Hepatocyte (in vitro differentiated cells): ENCODE measurements at regions not wholly inside any gene's neighbourhood (a gene's known extent, or its start where the extent isn't known, plus 50 kb on each side); places are given as distances from the start of the nearest gene placed in this dataset.

Source experiments
- DNase-seq: peaks from one replicate; pipeline ENCODE4 v3.0.0-alpha.2; 2016; ENCODE audit warnings: low spot score
- H2AFZ ChIP-seq: fragments of 200-600 bp; sonication (generic); 2 replicates; pipeline ENCODE4 v1.6.0; 2016; ENCODE audit warnings: antibody characterized with exemption, mild to moderate bottlenecking
- H3K27ac ChIP-seq: fragments of 200-600 bp; sonication (generic); 2 replicates; pipeline ENCODE4 v1.5.1; 2016; ENCODE audit warnings: mild to moderate bottlenecking
- H3K27me3 ChIP-seq: fragments of 200-600 bp; sonication (generic); 2 replicates; pipeline ENCODE4 v1.6.1; 2016
- H3K36me3 ChIP-seq: fragments of 200-600 bp; sonication (generic); replicated peaks from 2 replicates; pipeline ENCODE4 v1.5.1; 2016; ENCODE audit warnings: low read depth; ENCODE audit not compliant: insufficient read depth
- H3K4me1 ChIP-seq: fragments of 200-600 bp; sonication (generic); 2 replicates; pipeline ENCODE4 v1.5.1; 2016; ENCODE audit warnings: mild to moderate bottlenecking, moderate library complexity; ENCODE audit not compliant: insufficient read depth
- H3K4me2 ChIP-seq: fragments of 200-600 bp; sonication (generic); 2 replicates; pipeline ENCODE4 v1.6.0; 2016
- H3K4me3 ChIP-seq: fragments of 200-600 bp; sonication (generic); 2 replicates; pipeline ENCODE4 v1.5.1; 2016; ENCODE audit warnings: mild to moderate bottlenecking
- H3K79me2 ChIP-seq: fragments of 200-600 bp; sonication (generic); 2 replicates; pipeline ENCODE4 v1.6.0; 2017; ENCODE audit warnings: mild to moderate bottlenecking
- H3K9me2 ChIP-seq: fragments of 200-600 bp; sonication (generic); replicated peaks from 2 replicates; pipeline ENCODE4 v1.6.0; 2017; ENCODE audit warnings: mild to moderate bottlenecking; ENCODE audit not compliant: insufficient read depth
- H3K9me3 ChIP-seq: fragments of 200-600 bp; sonication (generic); 2 replicates; pipeline ENCODE4 v1.5.1; 2016; ENCODE audit warnings: low read depth, mild to moderate bottlenecking
- H4K20me1 ChIP-seq: fragments of 200-600 bp; sonication (generic); 2 replicates; pipeline ENCODE4 v1.6.0; 2016; ENCODE audit warnings: mild to moderate bottlenecking; ENCODE audit not compliant: insufficient read depth, poor library complexity, severe bottlenecking
- EZH2 ChIP-seq: fragments of 200-600 bp; sonication (generic); IDR thresholded peaks from 2 replicates; pipeline ENCODE4 v1.6.1; 2016; ENCODE audit warnings: antibody characterized with exemption, mild to moderate bottlenecking, borderline replicate concordance
- EZH2phosphoT487 ChIP-seq: fragments of 200-600 bp; sonication (generic); IDR thresholded peaks from one replicate; pipeline ENCODE4 v1.6.1; 2018; ENCODE audit warnings: antibody characterized with exemption, mild to moderate bottlenecking, low read depth, moderate library complexity; ENCODE audit not compliant: unreplicated experiment, severe bottlenecking
- WGBS: methylation state at CpG from one replicate; pipeline ENCODE4 v1.1.6; 2016; ENCODE audit warnings: low lambda C conversion rate; ENCODE audit errors: missing lambda C conversion rate; 5-methylcytosine and 5-hydroxymethylcytosine counted together
- TF ChIP-seq, protein P1 (sequence below): fragments of 200-600 bp; sonication (generic); IDR thresholded peaks from 2 replicates; pipeline ENCODE4 v1.5.1; 2016; ENCODE audit warnings: antibody characterized with exemption, mild to moderate bottlenecking; ENCODE audit not compliant: poor library complexity

DNA sequence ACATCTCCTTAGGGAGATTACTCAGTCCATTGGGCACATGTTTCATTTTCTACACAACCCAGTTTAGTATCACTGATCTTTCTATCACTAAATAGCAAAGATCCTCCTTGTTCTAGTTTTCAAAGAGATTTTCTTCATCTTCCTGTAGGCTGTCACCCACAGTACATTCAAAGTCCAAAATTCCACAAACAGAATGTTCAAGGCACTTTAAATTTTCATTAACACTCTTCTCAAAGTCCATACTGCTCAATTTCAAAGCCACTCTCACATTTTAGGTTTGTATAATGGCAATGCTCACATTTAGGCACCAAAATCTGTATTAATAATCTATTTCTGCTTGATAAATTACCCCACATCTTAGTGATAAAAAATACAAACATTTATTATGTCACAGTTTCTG, 152.8 kb downstream of the FSIP2 start:
- H3K27me3 ChIP-seq = no peaks in the 10 kb centered on the region
- H2AFZ ChIP-seq = no peak overlapping the region
- no peak overlapping the region for H3K27ac ChIP-seq
- no peak for TF ChIP-seq EZH2
- TF ChIP-seq, protein P1, sequence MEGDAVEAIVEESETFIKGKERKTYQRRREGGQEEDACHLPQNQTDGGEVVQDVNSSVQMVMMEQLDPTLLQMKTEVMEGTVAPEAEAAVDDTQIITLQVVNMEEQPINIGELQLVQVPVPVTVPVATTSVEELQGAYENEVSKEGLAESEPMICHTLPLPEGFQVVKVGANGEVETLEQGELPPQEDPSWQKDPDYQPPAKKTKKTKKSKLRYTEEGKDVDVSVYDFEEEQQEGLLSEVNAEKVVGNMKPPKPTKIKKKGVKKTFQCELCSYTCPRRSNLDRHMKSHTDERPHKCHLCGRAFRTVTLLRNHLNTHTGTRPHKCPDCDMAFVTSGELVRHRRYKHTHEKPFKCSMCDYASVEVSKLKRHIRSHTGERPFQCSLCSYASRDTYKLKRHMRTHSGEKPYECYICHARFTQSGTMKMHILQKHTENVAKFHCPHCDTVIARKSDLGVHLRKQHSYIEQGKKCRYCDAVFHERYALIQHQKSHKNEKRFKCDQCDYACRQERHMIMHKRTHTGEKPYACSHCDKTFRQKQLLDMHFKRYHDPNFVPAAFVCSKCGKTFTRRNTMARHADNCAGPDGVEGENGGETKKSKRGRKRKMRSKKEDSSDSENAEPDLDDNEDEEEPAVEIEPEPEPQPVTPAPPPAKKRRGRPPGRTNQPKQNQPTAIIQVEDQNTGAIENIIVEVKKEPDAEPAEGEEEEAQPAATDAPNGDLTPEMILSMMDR = no peak
- H3K4me3 ChIP-seq = no peak overlapping the region
- no peaks in the 10 kb centered on the region for H3K79me2 ChIP-seq
- no peaks in the 10 kb centered on the region for H3K9me2 ChIP-seq
- H4K20me1 ChIP-seq = no peaks in the 10 kb centered on the region
- no peaks in the 10 kb centered on the region for H3K9me3 ChIP-seq
- no peak for DNase-seq
- H3K4me1 ChIP-seq = no peaks in the 10 kb centered on the region
- H3K36me3 ChIP-seq = no peaks in the 10 kb centered on the region
- H3K4me2 ChIP-seq = no peak overlapping the region

DNA sequence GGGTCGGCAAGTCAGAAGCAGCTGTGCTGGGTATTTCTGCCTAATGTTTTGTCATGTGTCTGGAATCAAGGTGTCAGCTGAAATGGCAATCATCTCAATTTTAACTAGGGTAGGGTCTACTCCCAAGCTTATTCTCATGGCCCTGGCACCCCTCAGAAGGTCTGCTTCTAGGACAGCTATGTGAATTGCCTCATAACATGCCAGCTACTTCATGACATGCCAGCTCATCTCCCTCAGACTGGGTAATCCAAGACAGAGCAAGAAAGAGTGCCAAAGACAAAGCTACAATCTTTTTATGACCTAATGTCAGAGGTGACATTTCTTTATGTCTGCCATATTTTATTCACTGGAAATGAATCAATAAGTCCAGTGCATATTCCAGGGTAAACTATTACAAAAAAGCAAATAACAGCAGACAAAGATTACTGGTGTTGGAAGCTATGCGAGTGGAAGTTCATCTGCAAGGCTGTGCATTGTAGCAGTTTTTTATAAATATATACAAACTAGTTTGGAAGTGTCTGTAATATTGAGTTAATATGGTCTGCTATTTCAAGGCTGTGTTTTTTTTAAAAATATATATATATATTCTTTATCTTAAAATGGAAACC, 153.3 kb downstream of the FSIP2 start:
- Histone ChIP-seq H3K4me1 (no peaks in the 10 kb centered on the region), H3K9me2 (no peaks in the 10 kb centered on the region), H3K4me3 (no peak overlapping the region), H3K36me3 (no peaks in the 10 kb centered on the region), H3K79me2 (no peaks in the 10 kb centered on the region), H3K9me3 (no peaks in the 10 kb centered on the region), H3K27ac (no peak overlapping the region), H3K4me2 (no peak overlapping the region), H3K27me3 (no peaks in the 10 kb centered on the region), H4K20me1 (no peaks in the 10 kb centered on the region), H2AFZ (no peak overlapping the region)
- WGBS = 89% methylated on average over 2 of the region's 2 CpGs
- TF ChIP-seq, protein P1 = no peak
- TF ChIP-seq EZH2 (no peak), EZH2phosphoT487 (no peak)
- no peak for DNase-seq

DNA sequence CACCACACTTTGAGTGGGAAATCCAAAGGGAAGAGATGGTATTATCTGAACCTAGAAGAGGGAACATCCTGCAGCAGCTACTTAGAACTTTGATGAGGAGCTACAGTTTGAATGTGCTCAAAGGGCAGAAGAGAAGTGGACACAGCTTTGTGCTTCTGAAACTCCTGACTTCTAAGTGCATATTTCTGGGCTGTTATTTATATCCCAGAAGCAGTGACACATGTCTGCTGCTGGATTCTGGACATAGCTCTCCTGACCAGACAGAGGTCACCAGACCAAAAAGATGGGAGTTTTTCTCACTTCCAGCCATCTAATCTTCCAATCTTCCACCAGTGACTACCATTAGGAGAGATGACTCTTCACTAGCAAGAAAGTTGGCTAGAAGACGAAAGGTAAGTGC, 153.9 kb downstream of the FSIP2 start:
- 83% methylated on average over 1 of the region's 1 CpG for WGBS

More for the DNA sequence above, 153.9 kb downstream of the FSIP2 start:
- Histone ChIP-seq H3K4me2 (no peak overlapping the region), H3K36me3 (no peaks in the 10 kb centered on the region), H2AFZ (no peak overlapping the region), H3K27me3 (no peaks in the 10 kb centered on the region), H4K20me1 (no peaks in the 10 kb centered on the region), H3K4me1 (no peaks in the 10 kb centered on the region), H3K27ac (no peak overlapping the region), H3K9me2 (no peaks in the 10 kb centered on the region), H3K9me3 (no peaks in the 10 kb centered on the region), H3K4me3 (no peak overlapping the region), H3K79me2 (no peaks in the 10 kb centered on the region)
- no peak for TF ChIP-seq EZH2phosphoT487
- TF ChIP-seq, protein P1 = no peak
- no peak for TF ChIP-seq EZH2
- no peak for DNase-seq
